Cardiac fibroblast (primary cell): ENCODE measurements at regions not wholly inside any gene's neighbourhood (a gene's known extent, or its start where the extent isn't known, plus 50 kb on each side); places are given as distances from the start of the nearest gene placed in this dataset.

ENCODE experiments used
- DNase-seq, 2 donors: peaks; one replicate each; pipeline versions ENCODE4 v3.0.0 to v3.0.0-alpha.2; 2010; ENCODE audit warnings: low read depth in 2 of 2
- H3K4me3 ChIP-seq, 2 donors: replicated peaks in 1 of 2; 1 replicate in 1 of 2; 2 replicates in 1 of 2; pipeline ENCODE4 v1.5.1; 2011; ENCODE audit warnings: low read depth in 2 of 2, low read length in 2 of 2, mild to moderate bottlenecking in 2 of 2, moderate library complexity in 1 of 2
- TF ChIP-seq, protein P1 (sequence below): IDR thresholded peaks from one replicate; pipeline ENCODE4 v1.5.1; 2011; ENCODE audit warnings: low read depth, mild to moderate bottlenecking, low read length, inconsistent platforms

DNA sequence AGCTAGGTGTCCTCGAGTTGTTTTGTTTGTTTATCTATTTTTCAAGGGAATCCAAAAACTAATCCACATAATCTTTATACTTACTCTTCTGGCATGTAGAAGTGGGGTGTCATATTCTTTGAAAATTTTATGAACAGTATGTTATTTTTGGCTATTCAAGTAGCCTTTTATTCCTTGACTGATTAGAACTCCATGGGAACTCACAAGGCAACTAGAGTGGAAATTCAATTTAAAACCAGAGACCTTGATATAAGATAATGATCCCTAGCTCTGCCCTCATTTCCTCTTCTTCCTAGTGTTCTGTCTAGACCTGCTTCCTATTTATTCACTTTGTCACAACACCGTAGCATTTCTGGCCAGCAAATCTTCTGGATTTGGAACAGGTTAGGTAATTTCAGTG lies 1123.7 kb upstream of the C9orf72 start:
- no peak for DNase-seq

DNA sequence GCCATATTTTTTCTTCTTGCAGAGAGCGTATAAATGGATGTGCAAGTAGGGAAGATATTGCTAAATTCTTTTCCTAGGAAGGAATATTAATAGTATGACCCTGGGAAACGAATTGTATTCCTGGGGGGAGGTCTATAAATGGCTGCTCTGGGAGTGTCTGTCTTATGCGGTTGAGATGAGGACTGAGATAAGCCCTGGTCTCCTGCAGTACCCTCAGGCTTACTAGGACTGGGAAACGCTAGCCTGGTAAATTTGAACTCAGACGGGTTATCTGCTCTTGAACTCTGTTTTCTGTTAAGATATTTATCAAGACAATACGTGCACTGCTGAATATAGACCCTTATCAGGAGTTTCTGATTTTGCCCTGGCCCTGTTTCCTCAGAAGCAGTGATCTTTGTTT lies 1126.4 kb upstream of the C9orf72 start:
- DNase-seq, result no peak

More for the DNA sequence above, 1123.7 kb upstream of the C9orf72 start:
- TF ChIP-seq, protein P1, sequence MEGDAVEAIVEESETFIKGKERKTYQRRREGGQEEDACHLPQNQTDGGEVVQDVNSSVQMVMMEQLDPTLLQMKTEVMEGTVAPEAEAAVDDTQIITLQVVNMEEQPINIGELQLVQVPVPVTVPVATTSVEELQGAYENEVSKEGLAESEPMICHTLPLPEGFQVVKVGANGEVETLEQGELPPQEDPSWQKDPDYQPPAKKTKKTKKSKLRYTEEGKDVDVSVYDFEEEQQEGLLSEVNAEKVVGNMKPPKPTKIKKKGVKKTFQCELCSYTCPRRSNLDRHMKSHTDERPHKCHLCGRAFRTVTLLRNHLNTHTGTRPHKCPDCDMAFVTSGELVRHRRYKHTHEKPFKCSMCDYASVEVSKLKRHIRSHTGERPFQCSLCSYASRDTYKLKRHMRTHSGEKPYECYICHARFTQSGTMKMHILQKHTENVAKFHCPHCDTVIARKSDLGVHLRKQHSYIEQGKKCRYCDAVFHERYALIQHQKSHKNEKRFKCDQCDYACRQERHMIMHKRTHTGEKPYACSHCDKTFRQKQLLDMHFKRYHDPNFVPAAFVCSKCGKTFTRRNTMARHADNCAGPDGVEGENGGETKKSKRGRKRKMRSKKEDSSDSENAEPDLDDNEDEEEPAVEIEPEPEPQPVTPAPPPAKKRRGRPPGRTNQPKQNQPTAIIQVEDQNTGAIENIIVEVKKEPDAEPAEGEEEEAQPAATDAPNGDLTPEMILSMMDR, result no peak
- H3K4me3 ChIP-seq, result no peak overlapping the region

DNA sequence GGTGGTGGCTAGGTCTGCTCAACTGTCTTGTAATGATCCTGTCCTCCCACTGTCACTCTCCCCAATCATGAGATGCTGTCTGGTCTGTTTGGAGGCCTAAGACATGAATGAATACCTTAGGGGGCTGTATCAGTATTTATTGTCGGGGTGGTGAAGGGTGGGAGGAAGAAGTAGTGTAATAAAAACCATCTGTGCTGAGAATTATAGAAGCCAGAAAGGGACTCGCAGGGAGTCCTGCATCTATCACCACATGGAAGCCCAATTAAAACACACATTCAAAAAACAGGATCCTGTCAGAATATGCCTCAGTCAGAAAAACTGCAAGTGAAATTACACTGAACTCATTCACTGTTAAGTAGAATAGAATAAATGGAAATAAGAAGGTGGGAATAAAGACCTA lies 1134.3 kb upstream of the C9orf72 start:
- no peak overlapping the region for H3K4me3 ChIP-seq
- TF ChIP-seq, protein P1, result no peak
- no peak for DNase-seq

More for the DNA sequence above, 1126.4 kb upstream of the C9orf72 start:
- TF ChIP-seq, protein P1, result no peak
- no peak overlapping the region for H3K4me3 ChIP-seq

DNA sequence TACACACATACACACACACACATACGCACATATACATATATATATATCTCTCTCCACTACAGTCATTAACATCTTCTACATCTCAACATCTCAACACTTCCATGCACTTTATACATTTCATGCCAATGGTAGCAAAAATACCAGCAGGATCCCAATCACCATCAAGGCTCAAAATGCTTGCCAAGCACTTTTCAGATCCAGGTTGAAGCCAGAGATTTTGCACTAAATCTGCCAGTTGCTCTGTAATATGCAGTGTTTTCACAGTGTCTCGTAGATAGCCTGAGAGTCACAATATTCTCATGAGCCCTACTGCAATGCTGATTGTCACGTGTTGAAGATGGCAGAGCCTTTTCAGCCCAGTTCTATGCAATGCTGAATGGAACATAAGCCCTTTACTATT lies 1140.9 kb upstream of the C9orf72 start:
- TF ChIP-seq, protein P1, result no peak
- DNase-seq, result no peak

DNA sequence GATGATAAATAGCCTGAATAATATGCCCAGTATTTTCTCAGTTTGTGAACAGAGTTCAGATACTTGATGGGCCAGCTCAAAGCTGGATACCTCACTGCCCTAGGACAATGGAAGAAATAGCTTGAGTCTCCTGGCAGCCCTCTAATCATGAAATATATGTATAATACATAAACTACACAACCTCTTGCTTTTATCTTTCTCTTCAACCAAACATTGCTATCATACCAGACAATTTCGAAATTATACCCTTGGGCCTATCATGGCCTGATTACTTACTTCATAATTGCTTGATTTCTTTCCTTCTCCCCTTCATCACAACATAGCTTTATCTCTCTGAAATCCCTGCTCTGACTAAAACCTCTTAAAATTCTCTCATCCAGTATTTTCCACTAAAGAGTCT lies 1144.9 kb upstream of the C9orf72 start:
- TF ChIP-seq, protein P1, result no peak
- no peak overlapping the region for H3K4me3 ChIP-seq
- no peak for DNase-seq

More for the DNA sequence above, 1140.9 kb upstream of the C9orf72 start:
- no peak overlapping the region for H3K4me3 ChIP-seq

DNA sequence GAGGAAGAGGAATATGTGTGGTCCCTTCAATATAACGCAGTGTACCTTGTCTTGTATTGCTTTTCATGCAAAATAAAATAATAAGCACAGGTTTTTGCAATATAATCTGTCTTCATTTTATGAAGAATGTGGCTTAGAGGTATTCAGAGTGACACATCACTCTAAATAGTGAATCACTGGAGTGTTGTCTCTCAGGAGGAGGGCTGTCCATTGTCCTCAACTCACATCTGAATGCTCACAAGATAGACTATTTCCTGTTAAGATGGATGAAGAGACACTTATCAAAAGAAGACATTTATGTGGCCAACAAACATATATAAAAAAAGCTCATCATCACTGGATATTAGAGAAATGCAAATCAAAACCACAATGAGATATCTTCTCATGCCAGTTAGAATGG lies 1147.5 kb upstream of the C9orf72 start:
- H3K4me3 ChIP-seq, result no peak overlapping the region
- DNase-seq, result peak in 1 of 2 donors; percentile 0
- TF ChIP-seq, protein P1, result no peak

DNA sequence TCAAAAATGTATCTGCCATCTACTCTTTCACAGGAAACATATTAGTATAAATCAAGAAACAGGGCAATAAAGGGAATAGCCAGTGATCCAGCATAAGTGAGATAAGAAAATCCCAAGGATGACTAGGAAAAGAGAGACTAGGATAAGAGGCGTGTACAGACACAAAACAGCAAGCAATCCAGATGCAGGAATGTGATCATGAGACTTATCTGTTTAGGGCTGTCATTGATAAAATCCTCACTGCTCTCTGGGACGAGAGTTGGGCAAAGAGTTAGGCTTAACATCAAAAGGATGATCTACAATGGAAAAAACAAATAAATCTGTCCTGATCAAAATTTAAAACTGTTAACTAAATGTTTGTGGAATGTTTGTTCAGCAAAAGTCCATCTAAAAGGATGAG lies 1156.8 kb upstream of the C9orf72 start:
- TF ChIP-seq, protein P1, result no peak
- H3K4me3 ChIP-seq, result no peak overlapping the region
- no peak for DNase-seq
